Karpas-422 (cell line): ENCODE measurements at regions not wholly inside any gene's neighbourhood (a gene's known extent, or its start where the extent isn't known, plus 50 kb on each side); places are given as distances from the start of the nearest gene placed in this dataset.
"Not testable (repeated sequence)": the region's sequence is repeated elsewhere in the genome, so short reads cannot be mapped to it uniquely, and the experiment has no call there.

Experiments used
- DNase-seq: peaks from one replicate; pipeline ENCODE4 v3.0.0-alpha.2; 2015
- H2AFZ ChIP-seq: fragments of 200-600 bp; sonication (generic); 2 replicates; pipeline ENCODE4 v1.6.1; 2014; ENCODE audit warnings: antibody characterized with exemption, low read length, mixed read lengths
- H3K27ac ChIP-seq: fragments of 200-600 bp; sonication (generic); 2 replicates; pipeline ENCODE4 v1.5.1; 2014; ENCODE audit warnings: mild to moderate bottlenecking, low read length, moderate library complexity
- H3K27me3 ChIP-seq: fragments of 200-600 bp; sonication (generic); 2 replicates; pipeline ENCODE4 v1.6.1; 2014; ENCODE audit warnings: low read length, mixed read lengths
- H3K36me3 ChIP-seq: fragments of 200-600 bp; sonication (generic); 2 replicates; pipeline ENCODE4 v1.6.1; 2014; ENCODE audit warnings: low read length, mixed read lengths; ENCODE audit not compliant: insufficient read depth
- H3K4me1 ChIP-seq: fragments of 200-600 bp; sonication (generic); 2 replicates; pipeline ENCODE4 v1.6.1; 2014; ENCODE audit warnings: mild to moderate bottlenecking, low read length, mixed read lengths
- H3K4me2 ChIP-seq: fragments of 200-600 bp; sonication (generic); 2 replicates; pipeline ENCODE4 v1.6.1; 2014; ENCODE audit warnings: low read length, low read depth, mild to moderate bottlenecking; ENCODE audit not compliant: poor library complexity, severe bottlenecking
- H3K4me3 ChIP-seq: fragments of 200-600 bp; sonication (generic); 2 replicates; pipeline ENCODE4 v1.5.1; 2014; ENCODE audit warnings: mild to moderate bottlenecking, antibody characterized with exemption, low read length, mixed read lengths
- H3K79me2 ChIP-seq: fragments of 200-600 bp; sonication (generic); 2 replicates; pipeline ENCODE4 v1.6.1; 2014; ENCODE audit warnings: mild to moderate bottlenecking, low read length, mixed read lengths
- H3K9ac ChIP-seq: fragments of 200-600 bp; sonication (generic); 2 replicates; pipeline ENCODE4 v1.6.0; 2014; ENCODE audit warnings: low read length
- H3K9me2 ChIP-seq: fragments of 200-600 bp; sonication (generic), shearing (Covaris generic); replicated peaks from 2 replicates; pipeline ENCODE4 v1.6.0; 2014; ENCODE audit warnings: mild to moderate bottlenecking, low read length, moderate library complexity; ENCODE audit not compliant: insufficient read depth
- H3K9me3 ChIP-seq: fragments of 300-700, 200-600 bp; sonication (generic); 2 replicates; pipeline ENCODE4 v1.6.1; 2014; ENCODE audit warnings: low read length, mixed read lengths
- H4K20me1 ChIP-seq: fragments of 200-600 bp; sonication (generic); 2 replicates; pipeline ENCODE4 v1.6.1; 2014; ENCODE audit warnings: mild to moderate bottlenecking, antibody characterized with exemption, low read length, low read depth; ENCODE audit not compliant: insufficient read depth

GRCh38 chr1:69082312-69082711 is 485.4 kb upstream of the LRRC7 start:
- no peaks in the 10 kb centered on the region for H3K79me2 ChIP-seq
- no peaks in the 10 kb centered on the region for H3K36me3 ChIP-seq

GRCh38 chr1:69086148-69086547 is 481.6 kb upstream of the LRRC7 start:
- no peaks in the 10 kb centered on the region for H4K20me1 ChIP-seq

More at GRCh38 chr1:69082312-69082711, 485.4 kb upstream of the LRRC7 start:
- H3K4me2 ChIP-seq: no peak overlapping the region
- H3K27me3 ChIP-seq: no peaks in the 10 kb centered on the region
- H3K9me3 ChIP-seq: 0 out of 2 replicates have a peak, but pooled peaks cover under 1% of the 10 kb centered on the region
- H2AFZ ChIP-seq: no peak overlapping the region
- no peak overlapping the region for H3K9ac ChIP-seq
- H3K27ac ChIP-seq: no peak overlapping the region
- H4K20me1 ChIP-seq: no peaks in the 10 kb centered on the region
- no peaks in the 10 kb centered on the region for H3K4me1 ChIP-seq
- DNase-seq: no peak
- H3K9me2 ChIP-seq: no peaks in the 10 kb centered on the region
- no peak overlapping the region for H3K4me3 ChIP-seq

GRCh38 chr1:69088571-69088970 is 479.2 kb upstream of the LRRC7 start:
- Histone ChIP-seq H3K9me3 (peaks cover 9% of the 10 kb centered on the region; the same call in 1 of the 2 replicates), H3K9me2 (no peaks in the 10 kb centered on the region), H3K27ac (no peak overlapping the region), H3K79me2 (no peaks in the 10 kb centered on the region), H3K9ac (no peak overlapping the region), H3K36me3 (no peaks in the 10 kb centered on the region), H2AFZ (no peak overlapping the region), H3K27me3 (no peaks in the 10 kb centered on the region), H3K4me1 (no peaks in the 10 kb centered on the region), H3K4me2 (no peak overlapping the region), H3K4me3 (no peak overlapping the region), H4K20me1 (no peaks in the 10 kb centered on the region)
- DNase-seq: no peak

More at GRCh38 chr1:69086148-69086547, 481.6 kb upstream of the LRRC7 start:
- Histone ChIP-seq H2AFZ (no peak overlapping the region), H3K9me2 (no peaks in the 10 kb centered on the region), H3K36me3 (no peaks in the 10 kb centered on the region), H3K4me3 (no peak overlapping the region), H3K4me2 (no peak overlapping the region), H3K4me1 (no peaks in the 10 kb centered on the region), H3K9ac (no peak overlapping the region), H3K27ac (no peak overlapping the region), H3K9me3 (peaks cover 8% of the 10 kb centered on the region; the same call in 1 of the 2 replicates), H3K27me3 (no peaks in the 10 kb centered on the region), H3K79me2 (no peaks in the 10 kb centered on the region)
- no peak for DNase-seq

GRCh38 chr1:69090170-69090569 is 477.6 kb upstream of the LRRC7 start:
- H3K4me2 ChIP-seq: no peak overlapping the region
- H4K20me1 ChIP-seq: no peaks in the 10 kb centered on the region
- H3K36me3 ChIP-seq: no peaks in the 10 kb centered on the region
- H3K4me1 ChIP-seq: no peaks in the 10 kb centered on the region
- no peak overlapping the region for H3K4me3 ChIP-seq
- H3K9ac ChIP-seq: no peak overlapping the region
- H3K27ac ChIP-seq: no peak overlapping the region
- H3K27me3 ChIP-seq: no peaks in the 10 kb centered on the region
- H3K9me2 ChIP-seq: no peaks in the 10 kb centered on the region
- H2AFZ ChIP-seq: no peak overlapping the region
- peaks cover 12% of the 10 kb centered on the region; the same call in 1 of the 2 replicates for H3K9me3 ChIP-seq
- no peak for DNase-seq
- H3K79me2 ChIP-seq: no peaks in the 10 kb centered on the region

GRCh38 chr1:69090752-69091151 is 477.0 kb upstream of the LRRC7 start:
- no peak for DNase-seq
- Histone ChIP-seq H4K20me1 (no peaks in the 10 kb centered on the region), H3K9me3 (peaks cover 12% of the 10 kb centered on the region; the same call in 1 of the 2 replicates), H3K4me1 (no peaks in the 10 kb centered on the region), H3K9ac (no peak overlapping the region), H3K27me3 (no peaks in the 10 kb centered on the region), H3K4me2 (no peak overlapping the region), H3K9me2 (no peaks in the 10 kb centered on the region), H3K36me3 (no peaks in the 10 kb centered on the region), H3K79me2 (no peaks in the 10 kb centered on the region), H2AFZ (no peak overlapping the region), H3K4me3 (no peak overlapping the region), H3K27ac (no peak overlapping the region)

GRCh38 chr1:69102058-69102457 is 465.7 kb upstream of the LRRC7 start:
- H3K9ac ChIP-seq, H3K9me2 ChIP-seq, H3K36me3 ChIP-seq, H3K27ac ChIP-seq, H3K4me1 ChIP-seq, DNase-seq, H3K27me3 ChIP-seq, H3K79me2 ChIP-seq, H2AFZ ChIP-seq, H3K4me3 ChIP-seq, H3K4me2 ChIP-seq, H3K9me3 ChIP-seq, H4K20me1 ChIP-seq: not testable (repeated sequence)

- Histone ChIP-seq H4K20me1 (no peaks in the 10 kb centered on the region), H3K4me1 (no peaks in the 10 kb centered on the region), H3K9ac (no peak overlapping the region), H3K4me3 (no peak overlapping the region), H3K9me2 (no peaks in the 10 kb centered on the region), H3K9me3 (peaks cover 4% of the 10 kb centered on the region; the same call in 1 of the 2 replicates), H2AFZ (no peak overlapping the region), H3K36me3 (no peaks in the 10 kb centered on the region), H3K79me2 (no peaks in the 10 kb centered on the region), H3K27me3 (no peaks in the 10 kb centered on the region), H3K27ac (no peak overlapping the region), H3K4me2 (no peak overlapping the region)
- DNase-seq: no peak
These were observed 464.5 kb upstream of the LRRC7 start for GRCh38 chr1:69103213-69103612.

GRCh38 chr1:69103705-69104385 is 463.9 kb upstream of the LRRC7 start:
- no peak overlapping the region for H3K4me3 ChIP-seq
- H3K27ac ChIP-seq: no peak overlapping the region
- H3K4me1 ChIP-seq: no peaks in the 10 kb centered on the region
- no peak for DNase-seq
- H4K20me1 ChIP-seq: no peaks in the 10 kb centered on the region
- no peak overlapping the region for H3K4me2 ChIP-seq
- no peaks in the 10 kb centered on the region for H3K79me2 ChIP-seq
- H3K9me2 ChIP-seq: no peaks in the 10 kb centered on the region
- no peaks in the 10 kb centered on the region for H3K36me3 ChIP-seq
- H3K9me3 ChIP-seq: peaks cover 4% of the 10 kb centered on the region; the same call in 1 of the 2 replicates
- no peak overlapping the region for H2AFZ ChIP-seq
- H3K27me3 ChIP-seq: no peaks in the 10 kb centered on the region
- no peak overlapping the region for H3K9ac ChIP-seq
